ENCODE measurements at regions not wholly inside any gene's neighbourhood (a gene's known extent, or its start where the extent isn't known, plus 50 kb on each side); places are given as distances from the start of the nearest gene placed in this dataset.

- TF ChIP-seq, protein P1, sequence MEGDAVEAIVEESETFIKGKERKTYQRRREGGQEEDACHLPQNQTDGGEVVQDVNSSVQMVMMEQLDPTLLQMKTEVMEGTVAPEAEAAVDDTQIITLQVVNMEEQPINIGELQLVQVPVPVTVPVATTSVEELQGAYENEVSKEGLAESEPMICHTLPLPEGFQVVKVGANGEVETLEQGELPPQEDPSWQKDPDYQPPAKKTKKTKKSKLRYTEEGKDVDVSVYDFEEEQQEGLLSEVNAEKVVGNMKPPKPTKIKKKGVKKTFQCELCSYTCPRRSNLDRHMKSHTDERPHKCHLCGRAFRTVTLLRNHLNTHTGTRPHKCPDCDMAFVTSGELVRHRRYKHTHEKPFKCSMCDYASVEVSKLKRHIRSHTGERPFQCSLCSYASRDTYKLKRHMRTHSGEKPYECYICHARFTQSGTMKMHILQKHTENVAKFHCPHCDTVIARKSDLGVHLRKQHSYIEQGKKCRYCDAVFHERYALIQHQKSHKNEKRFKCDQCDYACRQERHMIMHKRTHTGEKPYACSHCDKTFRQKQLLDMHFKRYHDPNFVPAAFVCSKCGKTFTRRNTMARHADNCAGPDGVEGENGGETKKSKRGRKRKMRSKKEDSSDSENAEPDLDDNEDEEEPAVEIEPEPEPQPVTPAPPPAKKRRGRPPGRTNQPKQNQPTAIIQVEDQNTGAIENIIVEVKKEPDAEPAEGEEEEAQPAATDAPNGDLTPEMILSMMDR (IDR thresholded peaks at IDR 0.05; ENCODE audit: insufficient read depth, low read depth, low read length) = no peak
- TF ChIP-seq EZH2 (IDR thresholded peaks at IDR 0.05; ENCODE audit: insufficient read depth, low read length) = no peak
These were observed 142.8 kb upstream of the STT3B start for GRCh38 chr3:31389939-31390338.
